ENCODE measurements at regions not wholly inside any gene's neighbourhood (a gene's known extent, or its start where the extent isn't known, plus 50 kb on each side); places are given as distances from the start of the nearest gene placed in this dataset.

- no peaks in the 10 kb centered on the region for H3K36me3 ChIP-seq
- H3K27me3 ChIP-seq, result no peaks in the 10 kb centered on the region
- H3K9me3 ChIP-seq, result no peaks in the 10 kb centered on the region
- intact Hi-C loops (cut with DNase I), result no loop called here
- 90 to 96% (median 92%) methylated on average over 2 of the region's 2 CpGs for WGBS, 4 donors
- TF ChIP-seq, protein P1, sequence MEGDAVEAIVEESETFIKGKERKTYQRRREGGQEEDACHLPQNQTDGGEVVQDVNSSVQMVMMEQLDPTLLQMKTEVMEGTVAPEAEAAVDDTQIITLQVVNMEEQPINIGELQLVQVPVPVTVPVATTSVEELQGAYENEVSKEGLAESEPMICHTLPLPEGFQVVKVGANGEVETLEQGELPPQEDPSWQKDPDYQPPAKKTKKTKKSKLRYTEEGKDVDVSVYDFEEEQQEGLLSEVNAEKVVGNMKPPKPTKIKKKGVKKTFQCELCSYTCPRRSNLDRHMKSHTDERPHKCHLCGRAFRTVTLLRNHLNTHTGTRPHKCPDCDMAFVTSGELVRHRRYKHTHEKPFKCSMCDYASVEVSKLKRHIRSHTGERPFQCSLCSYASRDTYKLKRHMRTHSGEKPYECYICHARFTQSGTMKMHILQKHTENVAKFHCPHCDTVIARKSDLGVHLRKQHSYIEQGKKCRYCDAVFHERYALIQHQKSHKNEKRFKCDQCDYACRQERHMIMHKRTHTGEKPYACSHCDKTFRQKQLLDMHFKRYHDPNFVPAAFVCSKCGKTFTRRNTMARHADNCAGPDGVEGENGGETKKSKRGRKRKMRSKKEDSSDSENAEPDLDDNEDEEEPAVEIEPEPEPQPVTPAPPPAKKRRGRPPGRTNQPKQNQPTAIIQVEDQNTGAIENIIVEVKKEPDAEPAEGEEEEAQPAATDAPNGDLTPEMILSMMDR (IDR thresholded peaks at IDR 0.05), result no peak
- no peak for TF ChIP-seq POLR2A (IDR thresholded peaks at IDR 0.05)
- H3K4me3 ChIP-seq, result no peak overlapping the region
- no peaks in the 10 kb centered on the region for H3K4me1 ChIP-seq
- no peak for ATAC-seq
- no peak overlapping the region for H3K27ac ChIP-seq
- no peak for DNase-seq
Observed at GRCh38 chr1:219371471-219371870, 197.8 kb downstream of the LYPLAL1 start.

DNA sequence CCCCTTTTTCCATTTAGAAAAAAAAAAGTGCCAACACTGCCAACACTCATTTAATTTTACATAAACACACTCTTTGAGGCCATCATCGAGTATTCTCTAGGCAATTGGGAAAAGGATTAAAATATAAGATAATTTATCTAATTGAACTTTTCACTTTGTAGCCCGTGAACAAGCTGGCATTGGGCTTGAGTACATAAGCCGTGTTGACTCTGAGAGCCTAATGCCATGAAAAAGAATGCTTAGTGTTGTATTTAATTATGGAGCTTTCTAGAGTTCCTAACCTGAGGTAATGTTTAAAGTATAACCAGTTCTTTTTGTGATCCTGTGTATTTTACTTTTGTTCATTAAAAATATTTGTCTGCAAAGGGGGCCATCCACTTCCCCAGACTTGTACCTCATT is 193.8 kb downstream of the LYPLAL1 start:
- H3K27me3 ChIP-seq, result no peaks in the 10 kb centered on the region
- no peak for TF ChIP-seq POLR2A (IDR thresholded peaks at IDR 0.05)
- TF ChIP-seq, protein P1 (IDR thresholded peaks at IDR 0.05), result no peak
- no peaks in the 10 kb centered on the region for H3K36me3 ChIP-seq
- no peaks in the 10 kb centered on the region for H3K4me1 ChIP-seq
- WGBS, 4 donors, result 93 to 96% (median 95%) methylated on average over 3 of the region's 3 CpGs
- H3K4me3 ChIP-seq, result no peak overlapping the region
- no peaks in the 10 kb centered on the region for H3K9me3 ChIP-seq
- no peak for ATAC-seq
- intact Hi-C loops (cut with DNase I), result no loop called here
- H3K27ac ChIP-seq, result no peak overlapping the region
- DNase-seq, result no peak

DNA sequence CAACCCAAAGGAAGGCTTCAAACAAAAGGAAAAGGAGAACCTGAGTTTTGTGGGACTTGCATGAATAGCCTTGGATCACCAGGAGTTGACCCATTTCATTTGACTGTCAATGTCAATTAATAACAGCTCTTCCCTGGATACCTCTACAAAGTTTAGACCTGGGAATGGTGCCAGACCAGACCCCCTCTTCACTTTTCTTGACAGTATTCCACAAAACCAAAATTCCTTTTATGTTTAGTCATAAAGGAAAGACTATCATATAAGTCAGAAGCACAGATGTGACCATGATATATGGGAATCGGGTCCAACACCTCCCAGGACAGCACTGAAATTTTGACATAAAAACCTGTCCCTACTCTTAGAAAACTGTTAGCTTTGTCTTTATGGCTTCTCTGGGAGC is 191.8 kb downstream of the LYPLAL1 start:
- WGBS, 4 donors, result 82 to 96% (median 93%) methylated on average over 1 of the region's 1 CpG
- H3K36me3 ChIP-seq, result no peaks in the 10 kb centered on the region
- H3K9me3 ChIP-seq, result no peaks in the 10 kb centered on the region
- no peak overlapping the region for H3K4me3 ChIP-seq
- intact Hi-C loops (cut with DNase I), result no loop called here
- H3K4me1 ChIP-seq, result no peaks in the 10 kb centered on the region
- DNase-seq (no peak), ATAC-seq (no peak)
- no peak overlapping the region for H3K27ac ChIP-seq
- no peak for TF ChIP-seq POLR2A (IDR thresholded peaks at IDR 0.05)
- no peaks in the 10 kb centered on the region for H3K27me3 ChIP-seq

DNA sequence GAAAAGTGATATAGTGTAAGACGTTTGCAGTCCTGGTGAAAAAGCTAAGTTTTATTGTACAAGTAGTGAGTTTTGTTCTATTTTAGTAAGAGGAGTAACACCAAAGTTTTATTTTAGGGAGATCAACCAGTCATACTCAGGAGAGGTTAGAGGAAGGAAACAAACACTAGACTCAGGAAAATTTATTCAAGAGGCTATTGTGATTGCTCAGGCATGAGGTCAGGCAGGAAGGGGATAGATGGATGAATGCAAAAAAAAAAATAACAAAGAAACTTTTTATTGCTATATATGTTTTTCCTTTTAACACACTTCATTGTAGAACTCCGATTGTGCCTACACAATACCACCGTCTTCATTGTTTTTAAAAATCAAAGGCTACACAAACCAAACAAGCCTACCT is 189.0 kb downstream of the LYPLAL1 start:
- intact Hi-C loops (cut with DNase I), result no loop called here
- 62 to 70% (median 65%) methylated on average over 3 of the region's 3 CpGs for WGBS, 4 donors
- no peak for ATAC-seq

DNA sequence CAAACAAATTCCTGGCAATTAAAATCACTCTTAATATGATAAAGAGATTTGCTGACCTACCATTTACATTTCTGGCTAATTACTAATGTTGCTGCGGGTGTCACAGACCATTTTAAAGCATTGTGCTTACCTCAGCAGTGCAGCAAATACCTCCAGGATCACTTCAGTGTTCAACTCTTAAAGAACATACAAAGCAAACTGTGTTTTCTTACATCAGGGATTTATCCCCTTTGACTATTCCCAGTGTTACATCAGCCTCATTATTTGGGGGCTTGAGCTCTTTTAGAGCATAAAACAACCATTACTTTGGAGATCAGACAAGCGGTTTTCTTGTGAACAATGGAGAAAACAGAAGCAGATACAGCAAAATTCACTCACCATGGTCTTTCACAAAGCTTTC is 185.4 kb downstream of the LYPLAL1 start:
- Histone ChIP-seq H3K27ac (no peak overlapping the region), H3K27me3 (no peaks in the 10 kb centered on the region), H3K4me3 (no peak overlapping the region), H3K36me3 (no peaks in the 10 kb centered on the region), H3K4me1 (no peaks in the 10 kb centered on the region), H3K9me3 (no peaks in the 10 kb centered on the region)
- WGBS, 4 donors, result 81 to 93% (median 84%) methylated on average over 2 of the region's 2 CpGs
- no peak for DNase-seq
- TF ChIP-seq, protein P1 (IDR thresholded peaks at IDR 0.05), result no peak
- TF ChIP-seq POLR2A (IDR thresholded peaks at IDR 0.05), result no peak
- intact Hi-C loops (cut with DNase I), result no loop called here
- ATAC-seq, result no peak

More for the DNA sequence above, 189.0 kb downstream of the LYPLAL1 start:
- H3K27ac ChIP-seq, result no peak overlapping the region
- TF ChIP-seq, protein P1 (IDR thresholded peaks at IDR 0.05), result no peak
- TF ChIP-seq POLR2A (IDR thresholded peaks at IDR 0.05), result no peak
- H3K9me3 ChIP-seq, result no peaks in the 10 kb centered on the region
- no peaks in the 10 kb centered on the region for H3K4me1 ChIP-seq
- H3K4me3 ChIP-seq, result no peak overlapping the region
- H3K36me3 ChIP-seq, result no peaks in the 10 kb centered on the region
- no peaks in the 10 kb centered on the region for H3K27me3 ChIP-seq
- no peak for DNase-seq

Data from heart left ventricle (tissue), 16 donors.